GM10266 (cell line): ENCODE measurements at regions not wholly inside any gene's neighbourhood (a gene's known extent, or its start where the extent isn't known, plus 50 kb on each side); places are given as distances from the start of the nearest gene placed in this dataset.

Experiments
- DNase-seq: peaks from one replicate; pipeline ENCODE4 v3.0.0; 2012; ENCODE audit errors: extremely low spot score
- TF ChIP-seq, protein P1 (sequence below): IDR thresholded peaks from 2 replicates; pipeline ENCODE4 v1.5.1; 2012; ENCODE audit warnings: mild to moderate bottlenecking, low read depth; ENCODE audit not compliant: control insufficient read depth, insufficient read depth; ENCODE audit errors: missing control alignments

DNA sequence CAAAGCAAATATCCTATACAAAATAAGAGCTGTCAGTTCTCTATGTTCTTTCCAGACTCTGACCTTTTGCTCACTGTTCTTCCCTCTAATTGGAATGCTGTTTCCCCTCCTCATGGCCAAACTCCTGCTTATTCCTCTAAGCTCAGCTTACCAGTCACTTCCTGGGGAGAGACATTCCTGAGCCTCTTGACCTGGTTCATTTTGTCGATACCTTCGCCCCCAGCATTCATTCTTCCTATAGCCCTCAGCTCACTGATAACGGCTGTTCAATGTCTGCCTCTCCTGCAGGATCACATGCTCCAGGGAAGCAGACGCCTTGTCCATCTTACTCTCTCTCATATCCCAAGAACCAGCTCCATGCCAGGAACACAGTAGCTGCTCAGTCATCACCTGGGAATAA is 431.0 kb downstream of the MED13L start:
- TF ChIP-seq, protein P1, sequence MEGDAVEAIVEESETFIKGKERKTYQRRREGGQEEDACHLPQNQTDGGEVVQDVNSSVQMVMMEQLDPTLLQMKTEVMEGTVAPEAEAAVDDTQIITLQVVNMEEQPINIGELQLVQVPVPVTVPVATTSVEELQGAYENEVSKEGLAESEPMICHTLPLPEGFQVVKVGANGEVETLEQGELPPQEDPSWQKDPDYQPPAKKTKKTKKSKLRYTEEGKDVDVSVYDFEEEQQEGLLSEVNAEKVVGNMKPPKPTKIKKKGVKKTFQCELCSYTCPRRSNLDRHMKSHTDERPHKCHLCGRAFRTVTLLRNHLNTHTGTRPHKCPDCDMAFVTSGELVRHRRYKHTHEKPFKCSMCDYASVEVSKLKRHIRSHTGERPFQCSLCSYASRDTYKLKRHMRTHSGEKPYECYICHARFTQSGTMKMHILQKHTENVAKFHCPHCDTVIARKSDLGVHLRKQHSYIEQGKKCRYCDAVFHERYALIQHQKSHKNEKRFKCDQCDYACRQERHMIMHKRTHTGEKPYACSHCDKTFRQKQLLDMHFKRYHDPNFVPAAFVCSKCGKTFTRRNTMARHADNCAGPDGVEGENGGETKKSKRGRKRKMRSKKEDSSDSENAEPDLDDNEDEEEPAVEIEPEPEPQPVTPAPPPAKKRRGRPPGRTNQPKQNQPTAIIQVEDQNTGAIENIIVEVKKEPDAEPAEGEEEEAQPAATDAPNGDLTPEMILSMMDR, result no peak
- DNase-seq, result no peak

DNA sequence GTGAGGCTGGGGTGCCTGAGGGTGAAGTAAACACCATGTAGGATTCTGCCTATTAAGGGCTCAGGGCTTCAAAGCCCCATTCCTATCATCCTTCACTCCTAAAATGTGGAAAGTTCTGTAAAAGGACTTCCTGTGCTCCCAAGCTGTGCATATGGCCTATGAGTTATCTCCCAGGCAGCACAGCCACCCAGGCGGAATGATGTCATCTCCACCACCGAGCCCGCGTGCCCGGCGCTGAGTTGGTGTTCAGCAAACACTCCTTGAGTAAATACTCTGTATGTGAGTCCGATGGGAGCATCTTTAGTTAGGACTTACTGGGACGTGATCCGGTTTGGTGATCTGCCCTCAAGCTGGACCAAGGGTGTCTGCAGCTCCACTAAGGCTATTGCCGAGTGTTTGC is 437.3 kb downstream of the MED13L start:
- TF ChIP-seq, protein P1, result no peak
- DNase-seq, result no peak

DNA sequence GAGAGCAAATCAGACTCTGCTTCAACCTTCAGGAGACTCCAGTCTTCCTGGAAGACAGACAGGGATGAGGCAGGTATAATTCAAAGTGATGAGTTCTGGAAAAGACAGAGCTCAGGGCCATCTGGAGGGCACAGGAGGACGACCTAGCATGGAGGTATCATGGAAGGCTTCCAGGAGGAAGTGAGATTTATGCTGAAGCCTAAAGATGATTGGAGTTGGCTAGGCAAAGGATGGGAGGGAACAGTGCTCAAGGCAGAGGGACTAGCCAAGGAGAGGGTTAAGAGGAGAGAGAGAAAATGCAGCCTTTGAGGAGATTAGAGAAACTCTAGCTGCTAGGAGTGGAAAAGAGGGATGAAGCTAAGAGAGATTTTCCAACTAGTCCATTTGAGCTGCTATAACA is 438.5 kb downstream of the MED13L start:
- no peak for DNase-seq
- TF ChIP-seq, protein P1, result no peak

DNA sequence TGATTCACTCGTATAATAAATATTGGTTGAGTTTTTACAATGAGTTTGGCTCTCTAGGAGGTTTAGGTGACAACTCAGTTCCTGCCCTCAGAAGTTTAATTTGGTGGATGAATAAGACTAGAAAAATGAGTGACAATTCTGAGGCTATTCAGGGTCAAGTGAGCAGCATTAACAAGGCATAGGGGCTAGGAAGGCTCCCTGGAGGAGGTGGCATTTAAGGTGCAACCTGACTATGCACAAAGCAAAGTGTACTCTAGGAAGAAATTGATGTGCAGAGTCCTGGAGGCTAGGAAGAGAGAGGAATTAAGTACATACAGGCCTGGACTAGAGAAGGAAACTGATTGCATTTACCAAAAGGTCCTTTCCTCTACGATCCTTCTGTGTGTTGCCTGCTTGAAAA is 440.3 kb downstream of the MED13L start:
- DNase-seq, result no peak
- TF ChIP-seq, protein P1, result no peak

DNA sequence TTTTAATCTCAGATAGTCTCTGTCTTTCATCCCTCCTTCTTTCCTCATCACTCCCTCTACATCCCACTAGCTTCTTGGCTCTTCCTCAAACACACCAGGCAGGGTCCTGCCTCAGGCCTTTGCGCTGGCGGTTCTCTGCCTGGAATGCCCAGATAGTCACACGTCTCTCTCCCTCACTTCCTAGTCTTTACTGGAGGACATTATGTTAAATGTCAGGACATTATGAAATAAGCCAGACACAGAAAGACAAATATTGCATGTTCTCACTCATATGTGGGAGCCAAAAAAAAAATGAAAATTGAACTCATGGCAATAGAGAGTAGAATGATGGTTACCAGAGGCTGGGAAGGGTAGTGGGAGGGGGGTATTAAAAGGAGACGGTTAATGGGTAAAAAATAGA is 442.0 kb downstream of the MED13L start:
- no peak for DNase-seq
- TF ChIP-seq, protein P1, result no peak

DNA sequence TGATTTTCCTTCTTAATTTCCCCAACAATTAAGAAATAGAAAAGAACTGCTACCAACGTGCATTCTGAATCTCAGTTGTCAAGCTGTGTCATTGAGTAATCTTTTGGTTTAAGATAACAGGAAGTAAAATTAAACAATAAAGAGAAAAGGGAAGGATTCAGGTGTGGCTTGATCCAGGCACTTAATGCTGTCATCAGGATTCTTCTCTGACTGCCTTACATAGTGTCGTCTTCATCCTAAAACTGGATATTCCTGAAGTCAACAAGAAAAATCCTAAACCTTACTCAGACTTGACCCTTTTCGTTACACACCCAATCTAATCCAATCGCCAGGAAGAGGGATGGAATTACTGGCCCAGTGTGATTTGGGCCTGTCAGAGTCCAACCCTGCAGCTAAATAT is 443.8 kb downstream of the MED13L start:
- DNase-seq, result no peak
- TF ChIP-seq, protein P1, result no peak

DNA sequence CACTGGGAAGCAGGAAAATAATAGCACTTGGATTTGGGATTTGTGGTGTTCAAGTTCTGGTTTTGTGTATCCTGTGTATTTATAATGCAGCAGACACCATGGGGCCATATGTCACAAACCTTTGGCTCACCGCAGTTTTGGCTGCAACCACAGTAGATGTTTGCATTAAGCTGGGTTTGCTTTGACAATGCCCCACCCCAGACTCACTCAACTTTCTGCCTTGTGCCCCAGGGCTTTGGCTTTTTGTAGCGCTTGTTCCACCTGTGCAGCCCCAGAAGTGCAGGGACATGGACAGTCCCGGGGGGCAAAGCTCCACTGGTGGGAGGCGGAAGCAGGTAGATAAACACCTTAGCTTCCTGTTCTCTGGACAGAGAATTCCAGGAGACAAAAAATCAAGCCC is 446.9 kb downstream of the MED13L start:
- no peak for DNase-seq
- TF ChIP-seq, protein P1, result no peak
